ENCODE measurements at regions not wholly inside any gene's neighbourhood (a gene's known extent, or its start where the extent isn't known, plus 50 kb on each side); places are given as distances from the start of the nearest gene placed in this dataset.

DNA sequence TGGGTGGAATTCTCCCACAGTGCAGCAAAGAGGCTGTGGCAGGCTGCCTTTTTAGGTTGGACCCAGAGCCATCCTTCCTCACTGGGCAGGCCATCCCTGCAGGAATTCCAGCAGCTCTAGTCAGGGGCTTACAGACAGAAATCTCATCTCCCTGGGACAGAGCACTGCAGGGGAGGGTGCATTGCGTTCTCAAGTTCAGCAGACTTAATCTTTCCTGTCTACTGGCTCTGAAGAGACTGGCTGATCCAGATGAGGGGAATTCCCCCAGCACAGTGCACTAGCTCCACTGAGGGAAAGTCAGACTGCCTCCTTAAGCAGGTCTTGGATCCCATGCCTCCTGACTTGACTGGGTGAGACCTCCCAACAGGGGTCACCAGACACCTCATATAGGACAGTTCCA lies 899.7 kb upstream of the VRK2 start:
- H2BK15ac ChIP-seq (ENCODE audit: low read depth, low read length), result no peak overlapping the region
- no peak overlapping the region for H2BK120ac ChIP-seq (ENCODE audit: low read depth, low read length, poor library complexity, severe bottlenecking)
- Mint-ChIP-seq H3K4me1 (peaks cover 0 to 2% of the 10 kb centered on the region in 2 experiments; a peak in 2 of 4 replicates), H3K27ac (no peak overlapping the region), H3K4me3 (no peak overlapping the region), H3K27me3 (ENCODE audit: low read depth) (no peaks in the 10 kb centered on the region), H3K36me3 (ENCODE audit: insufficient read depth in 1 of 3, low read depth in 3 of 3) (peaks cover 6 to 11% (median 9%) of the 10 kb centered on the region in 3 experiments), H3K9me3 (peaks cover 17 to 21% of the 10 kb centered on the region in 2 experiments)
- no peak overlapping the region for H4K5ac ChIP-seq (ENCODE audit: insufficient read length, low read depth, low read length)
- H3K27me3 ChIP-seq (ENCODE audit: insufficient read depth, low read length), result no peaks in the 10 kb centered on the region
- no peak overlapping the region for H3K23ac ChIP-seq (ENCODE audit: insufficient read length, low read depth, low read length)
- no peaks in the 10 kb centered on the region for H3K23me2 ChIP-seq (ENCODE audit: insufficient read length, low read depth, low read length, poor library complexity, severe bottlenecking)
- no peak overlapping the region for H4K91ac ChIP-seq (ENCODE audit: insufficient read length, low read depth, low read length)
- H4K8ac ChIP-seq (replicated peaks; ENCODE audit: insufficient read length, low read depth, low read length), result no peak overlapping the region
- WGBS (ENCODE audit: extremely low coverage, insufficient read length, low lambda C conversion rate), result no CpG with 5 or more reads among the region's 1 CpG
- no peaks in the 10 kb centered on the region for H3K79me2 ChIP-seq (ENCODE audit: insufficient read depth, low read length)
- DNase-seq, result no peak
- H3K79me1 ChIP-seq (ENCODE audit: insufficient read depth, low read depth, low read length, poor library complexity, severe bottlenecking), result no peaks in the 10 kb centered on the region
- H3K9ac ChIP-seq (ENCODE audit: extremely low read depth, insufficient read length, low read length), result no peak overlapping the region
- no peak overlapping the region for H3K18ac ChIP-seq (ENCODE audit: insufficient read length, low read depth, low read length)
- no peaks in the 10 kb centered on the region for H3K9me3 ChIP-seq (ENCODE audit: control insufficient read depth, low read depth, low read length)
- H2AK5ac ChIP-seq (ENCODE audit: insufficient read length, low read length), result no peak overlapping the region
- H3K14ac ChIP-seq (ENCODE audit: insufficient read depth, low read length), result no peak overlapping the region
- H3K27ac ChIP-seq (ENCODE audit: insufficient read length, low read depth, low read length), result no peak overlapping the region
- H3K4me2 ChIP-seq (ENCODE audit: insufficient read depth, insufficient read length, low read length), result no peak overlapping the region
- H2BK20ac ChIP-seq (ENCODE audit: low read depth, low read length, poor library complexity, severe bottlenecking), result no peak overlapping the region
- H3T11ph ChIP-seq (ENCODE audit: low read length), result no peak overlapping the region
- H3K4me1 ChIP-seq (ENCODE audit: insufficient read depth, low read length), result no peaks in the 10 kb centered on the region
- no peak overlapping the region for H3K4ac ChIP-seq (ENCODE audit: low read depth, low read length)
- TF ChIP-seq, protein P1, sequence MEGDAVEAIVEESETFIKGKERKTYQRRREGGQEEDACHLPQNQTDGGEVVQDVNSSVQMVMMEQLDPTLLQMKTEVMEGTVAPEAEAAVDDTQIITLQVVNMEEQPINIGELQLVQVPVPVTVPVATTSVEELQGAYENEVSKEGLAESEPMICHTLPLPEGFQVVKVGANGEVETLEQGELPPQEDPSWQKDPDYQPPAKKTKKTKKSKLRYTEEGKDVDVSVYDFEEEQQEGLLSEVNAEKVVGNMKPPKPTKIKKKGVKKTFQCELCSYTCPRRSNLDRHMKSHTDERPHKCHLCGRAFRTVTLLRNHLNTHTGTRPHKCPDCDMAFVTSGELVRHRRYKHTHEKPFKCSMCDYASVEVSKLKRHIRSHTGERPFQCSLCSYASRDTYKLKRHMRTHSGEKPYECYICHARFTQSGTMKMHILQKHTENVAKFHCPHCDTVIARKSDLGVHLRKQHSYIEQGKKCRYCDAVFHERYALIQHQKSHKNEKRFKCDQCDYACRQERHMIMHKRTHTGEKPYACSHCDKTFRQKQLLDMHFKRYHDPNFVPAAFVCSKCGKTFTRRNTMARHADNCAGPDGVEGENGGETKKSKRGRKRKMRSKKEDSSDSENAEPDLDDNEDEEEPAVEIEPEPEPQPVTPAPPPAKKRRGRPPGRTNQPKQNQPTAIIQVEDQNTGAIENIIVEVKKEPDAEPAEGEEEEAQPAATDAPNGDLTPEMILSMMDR (conservative IDR thresholded peaks at IDR 0.05), result no peak
- no peak overlapping the region for H2BK12ac ChIP-seq (ENCODE audit: insufficient read length, low read depth, low read length)
- no peak overlapping the region for H2AFZ ChIP-seq (ENCODE audit: low read length)
- H3K56ac ChIP-seq (ENCODE audit: insufficient read length, low read depth, low read length), result no peak overlapping the region
- H2BK5ac ChIP-seq (ENCODE audit: insufficient read length, low read length), result no peak overlapping the region
- H4K20me1 ChIP-seq (ENCODE audit: control insufficient read depth, insufficient read depth, insufficient read length), result no peaks in the 10 kb centered on the region

Measured in H9 (cell line).